KMS-11 (cell line): ENCODE measurements at regions not wholly inside any gene's neighbourhood (a gene's known extent, or its start where the extent isn't known, plus 50 kb on each side); places are given as distances from the start of the nearest gene placed in this dataset.

Source experiments
- H2AFZ ChIP-seq: fragments of 200-600 bp; sonication (generic); 2 replicates; pipeline ENCODE4 v1.6.1; 2016; ENCODE audit warnings: antibody characterized with exemption, mixed run types, low read depth
- H3K27ac ChIP-seq: fragments of 200-600 bp; sonication (generic); 2 replicates; pipeline ENCODE4 v1.6.1; 2016; ENCODE audit warnings: mild to moderate bottlenecking, mixed run types
- H3K27me3 ChIP-seq: fragments of 200-600 bp; sonication (generic); 2 replicates; pipeline ENCODE4 v1.6.1; 2017; ENCODE audit warnings: mild to moderate bottlenecking, low read depth, mixed run types, moderate library complexity; ENCODE audit not compliant: insufficient read depth
- H3K36me3 ChIP-seq: fragments of 200-600 bp; sonication (generic); 2 replicates; pipeline ENCODE4 v1.6.1; 2017; ENCODE audit warnings: mild to moderate bottlenecking, mixed run types; ENCODE audit not compliant: insufficient read depth
- H3K4me1 ChIP-seq: fragments of 200-600 bp; sonication (generic); 2 replicates; pipeline ENCODE4 v1.6.1; 2016; ENCODE audit warnings: mild to moderate bottlenecking, low read depth, mixed run types; ENCODE audit not compliant: poor library complexity, severe bottlenecking
- H3K4me2 ChIP-seq: fragments of 200-600 bp; sonication (generic); 2 replicates; pipeline ENCODE4 v1.7.0; 2016; ENCODE audit warnings: mild to moderate bottlenecking, mixed run types
- H3K4me3 ChIP-seq: fragments of 200-600 bp; sonication (generic); IDR thresholded peaks from 2 replicates; pipeline ENCODE4 v1.6.1; 2017; ENCODE audit warnings: low read depth, low read length, mixed read lengths; ENCODE audit not compliant: insufficient read depth
- H3K79me2 ChIP-seq: fragments of 200-600 bp; sonication (generic); 2 replicates; pipeline ENCODE4 v1.6.1; 2016; ENCODE audit warnings: low read depth, mixed run types; ENCODE audit not compliant: insufficient read depth
- H3K9ac ChIP-seq: fragments of 200-600 bp; sonication (generic); 2 replicates; pipeline ENCODE4 v1.6.1; 2016; ENCODE audit warnings: mild to moderate bottlenecking, mixed run types
- H4K20me1 ChIP-seq: fragments of 200-600 bp; sonication (generic); 2 replicates; pipeline ENCODE4 v1.6.1; 2016; ENCODE audit warnings: mild to moderate bottlenecking, mixed run types; ENCODE audit not compliant: insufficient read depth
- TF ChIP-seq, protein P1 (sequence below): fragments of 200-600 bp; sonication (generic); conservative IDR thresholded peaks from 2 replicates; pipeline ENCODE4 v1.6.1; 2017; ENCODE audit warnings: low read depth, mild to moderate bottlenecking, antibody characterized with exemption, low read length, moderate library complexity, mixed read lengths

- Histone ChIP-seq H3K27me3 (no peaks in the 10 kb centered on the region), H3K4me1 (no peaks in the 10 kb centered on the region), H3K79me2 (no peaks in the 10 kb centered on the region), H3K4me3 (no peak overlapping the region), H2AFZ (no peak overlapping the region), H3K9ac (no peak overlapping the region), H3K4me2 (no peak overlapping the region), H3K27ac (no peak overlapping the region), H4K20me1 (no peaks in the 10 kb centered on the region), H3K36me3 (no peaks in the 10 kb centered on the region)
- TF ChIP-seq, protein P1, sequence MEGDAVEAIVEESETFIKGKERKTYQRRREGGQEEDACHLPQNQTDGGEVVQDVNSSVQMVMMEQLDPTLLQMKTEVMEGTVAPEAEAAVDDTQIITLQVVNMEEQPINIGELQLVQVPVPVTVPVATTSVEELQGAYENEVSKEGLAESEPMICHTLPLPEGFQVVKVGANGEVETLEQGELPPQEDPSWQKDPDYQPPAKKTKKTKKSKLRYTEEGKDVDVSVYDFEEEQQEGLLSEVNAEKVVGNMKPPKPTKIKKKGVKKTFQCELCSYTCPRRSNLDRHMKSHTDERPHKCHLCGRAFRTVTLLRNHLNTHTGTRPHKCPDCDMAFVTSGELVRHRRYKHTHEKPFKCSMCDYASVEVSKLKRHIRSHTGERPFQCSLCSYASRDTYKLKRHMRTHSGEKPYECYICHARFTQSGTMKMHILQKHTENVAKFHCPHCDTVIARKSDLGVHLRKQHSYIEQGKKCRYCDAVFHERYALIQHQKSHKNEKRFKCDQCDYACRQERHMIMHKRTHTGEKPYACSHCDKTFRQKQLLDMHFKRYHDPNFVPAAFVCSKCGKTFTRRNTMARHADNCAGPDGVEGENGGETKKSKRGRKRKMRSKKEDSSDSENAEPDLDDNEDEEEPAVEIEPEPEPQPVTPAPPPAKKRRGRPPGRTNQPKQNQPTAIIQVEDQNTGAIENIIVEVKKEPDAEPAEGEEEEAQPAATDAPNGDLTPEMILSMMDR, result no peak
Observed at GRCh38 chr17:71283486-71283885, 837.3 kb upstream of the SOX9 start.

DNA sequence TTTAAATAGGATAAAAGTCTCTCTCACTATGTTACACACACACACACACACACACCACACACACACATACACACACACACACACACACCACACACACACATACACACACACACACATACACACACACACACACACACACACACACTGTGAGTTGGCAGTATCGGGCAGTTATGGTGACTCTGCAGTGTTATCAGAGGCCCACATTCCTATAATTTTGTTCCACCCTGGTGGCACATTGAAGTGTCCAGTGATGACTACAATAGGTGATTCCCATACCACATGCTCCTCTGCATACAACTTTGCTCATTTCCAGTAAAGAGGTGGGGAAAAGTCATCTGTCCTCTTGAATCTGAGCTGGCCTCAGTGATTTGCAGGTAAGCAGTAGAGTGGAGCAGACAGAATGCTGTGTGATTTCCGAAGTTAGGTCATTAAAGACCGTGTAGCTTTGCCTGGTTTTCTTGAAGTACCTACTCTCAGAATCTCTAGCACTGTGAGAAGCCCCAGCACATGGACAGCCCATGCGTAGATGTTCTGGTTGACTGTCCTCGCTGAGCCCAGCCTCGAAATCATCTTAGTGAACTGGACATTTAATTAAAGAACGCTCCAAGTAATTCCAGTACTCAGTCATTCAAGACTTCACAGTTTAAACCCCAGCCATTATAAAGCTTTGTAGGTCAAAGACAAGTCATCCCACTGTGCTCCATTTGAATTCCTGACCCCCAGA lies 836.6 kb upstream of the SOX9 start:
- no peak overlapping the region for H2AFZ ChIP-seq
- H3K4me1 ChIP-seq, result no peaks in the 10 kb centered on the region
- no peak overlapping the region for H3K4me3 ChIP-seq
- TF ChIP-seq, protein P1, result no peak
- H3K79me2 ChIP-seq, result no peaks in the 10 kb centered on the region
- H3K9ac ChIP-seq, result no peak overlapping the region
- no peaks in the 10 kb centered on the region for H3K36me3 ChIP-seq
- H3K4me2 ChIP-seq, result no peak overlapping the region
- no peaks in the 10 kb centered on the region for H4K20me1 ChIP-seq
- H3K27ac ChIP-seq, result no peak overlapping the region
- no peaks in the 10 kb centered on the region for H3K27me3 ChIP-seq

GRCh38 chr17:71286625-71287024 lies 834.2 kb upstream of the SOX9 start:
- TF ChIP-seq, protein P1, result no peak

GRCh38 chr17:71287071-71287823 lies 833.6 kb upstream of the SOX9 start:
- no peak overlapping the region for H3K4me3 ChIP-seq
- H2AFZ ChIP-seq, result no peak overlapping the region
- no peaks in the 10 kb centered on the region for H3K27me3 ChIP-seq
- H3K4me1 ChIP-seq, result no peaks in the 10 kb centered on the region
- no peaks in the 10 kb centered on the region for H3K79me2 ChIP-seq
- H3K27ac ChIP-seq, result no peak overlapping the region
- no peaks in the 10 kb centered on the region for H3K36me3 ChIP-seq
- TF ChIP-seq, protein P1, result no peak
- no peak overlapping the region for H3K4me2 ChIP-seq
- no peaks in the 10 kb centered on the region for H4K20me1 ChIP-seq
- no peak overlapping the region for H3K9ac ChIP-seq

More at GRCh38 chr17:71286625-71287024, 834.2 kb upstream of the SOX9 start:
- Histone ChIP-seq H3K36me3 (no peaks in the 10 kb centered on the region), H3K79me2 (no peaks in the 10 kb centered on the region), H3K27me3 (no peaks in the 10 kb centered on the region), H3K27ac (no peak overlapping the region), H3K4me1 (no peaks in the 10 kb centered on the region), H4K20me1 (no peaks in the 10 kb centered on the region), H2AFZ (no peak overlapping the region), H3K4me3 (no peak overlapping the region), H3K9ac (no peak overlapping the region), H3K4me2 (no peak overlapping the region)
